CD4-positive, alpha-beta T cell treated with Interleukin-21 for 1 hour (primary cell): ENCODE measurements at regions not wholly inside any gene's neighbourhood (a gene's known extent, or its start where the extent isn't known, plus 50 kb on each side); places are given as distances from the start of the nearest gene placed in this dataset.

ENCODE experiments used
- DNase-seq: peaks from one replicate; pipeline ENCODE4 v3.0.0-alpha.2; 2020

DNA sequence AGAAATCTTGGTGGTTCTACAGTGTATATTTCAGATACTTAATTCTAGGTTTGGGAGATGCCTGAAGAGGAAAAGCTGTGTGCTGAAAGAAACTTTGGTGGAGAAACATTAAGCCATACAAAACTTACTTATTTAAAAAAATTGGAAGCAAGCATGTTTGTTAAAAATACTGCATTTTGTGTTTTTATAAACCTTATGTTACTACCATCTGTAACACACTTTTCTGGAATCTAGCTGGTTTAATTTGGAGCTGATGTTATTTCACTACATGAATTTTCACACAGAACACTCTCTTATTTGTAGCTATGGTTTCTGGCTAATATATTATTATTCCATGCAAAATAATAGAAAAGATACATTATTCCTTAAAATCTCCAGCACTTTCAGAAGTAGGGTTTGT is 710.7 kb downstream of the ADGRL2 start:
- no peak for DNase-seq

DNA sequence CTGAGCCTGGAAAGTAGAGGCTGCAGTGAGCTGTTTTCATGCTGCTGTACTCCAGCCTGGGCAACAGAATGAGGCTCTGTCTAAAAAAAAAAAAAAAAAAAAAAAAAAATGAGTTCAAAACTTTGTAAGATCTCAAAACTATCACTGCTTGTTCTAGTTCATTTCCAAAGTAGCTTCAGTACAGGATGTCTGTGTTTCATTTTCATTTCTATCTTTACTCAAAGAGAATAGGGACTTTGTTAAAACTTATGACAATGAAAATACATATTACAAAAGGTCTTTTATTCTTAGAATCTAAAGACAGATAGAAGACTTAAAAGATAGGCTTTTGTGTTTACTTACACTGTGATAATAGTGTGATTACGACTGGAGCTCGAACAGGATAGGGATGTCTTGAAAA is 709.7 kb downstream of the ADGRL2 start:
- no peak for DNase-seq

DNA sequence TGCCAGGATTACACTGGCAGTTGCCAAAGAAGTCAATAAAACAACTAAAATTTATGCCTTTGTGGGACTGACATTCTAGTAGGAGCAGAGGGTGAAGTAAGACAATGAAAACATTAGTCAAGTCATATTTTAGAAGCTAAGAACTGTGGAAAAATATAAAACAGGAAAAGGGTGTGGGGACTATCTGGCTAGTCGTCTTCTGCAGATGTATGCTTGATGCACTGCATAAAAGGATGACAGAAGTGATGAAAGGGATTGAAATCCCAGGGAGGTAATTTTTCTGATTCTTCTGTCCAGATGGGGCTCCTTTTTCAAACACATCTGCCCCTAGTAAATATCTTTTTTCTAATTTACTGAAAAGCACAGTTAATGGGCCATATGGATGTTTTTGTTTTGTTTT is 706.3 kb downstream of the ADGRL2 start:
- DNase-seq: no peak

DNA sequence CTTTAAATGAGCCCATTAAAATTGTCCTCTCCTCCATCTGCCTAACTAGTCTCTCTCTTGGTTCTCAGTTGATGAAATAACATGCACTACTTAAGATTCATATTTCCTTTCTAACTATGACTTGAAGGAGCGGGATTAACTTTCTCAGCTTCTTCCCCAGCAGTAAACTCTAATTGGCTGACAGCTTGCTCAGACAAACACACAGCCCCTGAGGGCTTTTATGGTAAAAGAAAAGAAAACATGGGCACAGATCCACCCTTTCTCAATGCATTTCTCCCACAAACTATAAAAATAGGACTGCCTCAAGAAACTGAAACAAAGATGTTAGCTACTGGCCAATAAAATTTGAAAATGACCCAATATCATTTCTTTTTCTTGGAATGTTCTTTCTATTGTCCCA is 703.1 kb downstream of the ADGRL2 start:
- DNase-seq: no peak

DNA sequence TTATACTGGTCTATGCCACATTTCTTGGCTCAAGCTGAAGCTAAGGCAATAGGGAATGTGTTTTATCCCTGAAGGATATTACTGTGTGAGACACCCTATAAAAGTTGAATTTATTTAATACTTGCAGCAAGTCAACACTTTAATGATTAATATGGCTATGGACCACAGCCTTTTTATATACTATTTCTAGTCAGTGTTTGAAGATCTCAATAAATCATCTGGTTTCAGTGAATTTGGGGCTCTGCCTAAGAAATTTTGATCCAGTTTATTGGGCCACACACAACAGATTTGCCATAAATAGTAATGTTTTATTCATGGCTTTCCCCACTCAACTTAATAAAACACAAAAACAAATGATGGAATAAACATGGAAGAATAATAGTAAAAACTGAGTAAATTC is 698.3 kb downstream of the ADGRL2 start:
- DNase-seq: no peak

DNA sequence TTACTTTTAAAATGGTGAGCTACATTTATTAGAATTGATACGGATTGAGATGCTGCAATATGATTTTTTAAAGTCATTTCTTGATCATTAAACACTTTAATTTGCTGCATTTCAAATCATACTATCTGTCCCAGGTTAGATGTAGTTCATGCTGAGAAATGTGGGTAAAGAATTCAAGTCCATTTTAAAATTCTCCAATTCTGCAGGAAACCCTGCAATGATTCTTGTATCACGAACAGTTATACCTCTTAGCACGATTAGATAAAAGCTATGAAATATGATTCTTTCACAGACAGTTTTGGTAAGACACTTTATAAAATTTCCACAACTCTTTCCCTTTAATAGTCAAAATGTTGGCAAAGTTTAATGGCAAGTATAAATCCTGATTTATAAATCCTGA is 693.4 kb downstream of the ADGRL2 start:
- DNase-seq: no peak

DNA sequence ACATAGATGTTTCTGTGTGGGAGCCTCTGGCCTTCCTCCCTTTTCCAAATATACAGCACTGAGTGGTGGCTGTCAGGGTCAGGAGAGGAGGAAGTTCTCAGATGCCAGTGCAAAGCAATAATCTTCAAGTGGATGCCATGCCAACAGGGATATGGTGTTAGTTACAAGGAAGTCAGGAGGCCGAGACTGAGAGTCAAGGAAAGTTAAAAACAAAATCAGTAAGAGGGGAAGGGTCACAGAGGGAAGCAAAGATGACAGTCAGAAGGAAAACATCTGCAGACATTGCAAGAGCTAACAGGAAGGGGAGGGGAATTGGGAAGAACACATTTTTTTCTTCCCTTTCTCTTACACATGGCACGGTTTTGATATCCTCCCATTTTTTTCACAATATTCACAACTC is 691.4 kb downstream of the ADGRL2 start:
- no peak for DNase-seq

DNA sequence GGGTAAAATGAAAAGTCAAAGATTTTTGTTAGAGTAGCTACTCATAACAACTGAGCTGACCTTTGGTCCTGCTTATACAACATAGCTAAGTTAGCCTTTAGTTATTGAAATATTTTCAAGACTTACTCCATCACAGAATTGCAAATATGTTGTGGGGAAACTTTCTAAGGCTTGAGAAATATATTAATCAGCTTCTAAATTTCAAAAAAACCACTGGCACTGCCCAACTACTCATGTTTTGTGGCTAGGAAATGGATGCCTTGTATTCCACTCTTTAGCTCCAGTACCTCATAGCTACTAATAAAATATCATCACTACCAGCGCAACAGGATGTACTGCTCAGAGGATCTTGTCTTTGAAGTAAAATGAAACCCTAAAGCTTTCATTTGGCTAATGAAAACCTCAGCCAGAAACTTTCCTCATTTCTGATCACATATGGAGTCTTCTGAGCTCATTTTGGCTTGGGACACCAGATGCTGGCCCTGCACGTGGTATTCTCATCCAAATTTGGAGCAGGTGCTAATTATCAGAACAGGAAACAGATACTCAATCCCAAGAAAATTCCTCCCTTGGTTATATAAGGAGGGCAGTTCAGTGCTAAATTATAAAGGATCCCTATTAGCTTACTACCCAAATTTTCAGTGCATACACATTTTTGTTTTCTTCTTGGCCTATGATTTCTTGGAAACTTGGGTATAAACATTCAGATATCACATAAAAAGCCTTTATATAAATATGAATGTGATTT is 690.7 kb downstream of the ADGRL2 start:
- DNase-seq: no peak

DNA sequence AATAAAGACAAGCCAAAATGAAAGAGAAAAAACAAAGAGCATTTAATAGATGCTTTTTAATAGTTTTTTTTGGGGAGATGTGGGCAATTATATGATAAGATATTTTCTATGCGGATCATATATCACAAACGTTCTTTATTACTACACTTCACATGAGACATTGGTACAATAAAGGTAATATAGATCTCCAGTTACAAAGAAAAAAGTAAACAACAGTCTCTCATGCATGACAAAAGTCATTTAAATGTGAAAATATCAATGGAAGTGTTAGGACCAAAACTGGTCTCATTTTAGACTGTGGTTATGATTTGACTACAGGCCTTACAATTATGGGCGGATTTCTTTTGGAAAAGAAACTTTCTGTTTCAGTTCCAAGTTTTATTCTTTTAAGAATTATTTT is 687.0 kb downstream of the ADGRL2 start:
- DNase-seq: no peak

DNA sequence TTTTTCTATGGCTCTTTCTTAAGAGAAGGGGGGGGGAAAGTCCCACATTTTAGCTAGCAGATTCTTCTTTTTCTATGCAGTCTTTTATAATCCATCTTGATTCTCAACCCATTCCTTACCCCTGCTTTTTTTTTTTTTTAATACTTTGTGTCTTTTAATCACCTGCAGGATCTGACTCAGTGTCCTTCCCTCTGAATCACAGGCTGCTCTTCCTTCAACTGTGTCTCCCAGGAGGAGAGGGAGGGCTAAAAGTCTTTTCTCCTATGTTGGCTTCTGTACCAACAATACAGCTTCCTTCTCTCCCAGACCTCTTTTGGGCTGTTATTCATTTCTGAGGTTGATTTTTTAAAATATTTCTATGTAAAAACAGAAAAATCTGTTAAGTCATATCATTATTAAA is 686.2 kb downstream of the ADGRL2 start:
- no peak for DNase-seq

DNA sequence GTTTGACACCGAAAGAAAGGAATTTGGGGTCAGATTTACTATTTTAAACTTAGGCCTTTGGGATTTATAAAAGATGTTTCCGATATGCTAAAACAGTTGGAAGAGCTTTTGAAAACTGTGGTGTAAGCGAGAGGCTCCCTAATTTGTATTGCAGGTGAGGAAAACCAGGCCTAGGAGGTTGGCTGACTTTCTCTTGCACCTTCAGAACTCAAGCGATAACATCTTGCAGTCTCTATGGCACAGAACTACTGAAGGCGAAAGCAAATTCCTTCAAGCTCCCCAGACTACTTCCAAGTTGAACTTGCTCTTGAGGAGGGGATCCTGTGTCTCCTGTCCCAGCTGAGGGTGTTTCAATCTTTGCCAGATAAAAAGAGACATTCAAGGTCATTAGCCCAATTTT is 685.7 kb downstream of the ADGRL2 start:
- no peak for DNase-seq

DNA sequence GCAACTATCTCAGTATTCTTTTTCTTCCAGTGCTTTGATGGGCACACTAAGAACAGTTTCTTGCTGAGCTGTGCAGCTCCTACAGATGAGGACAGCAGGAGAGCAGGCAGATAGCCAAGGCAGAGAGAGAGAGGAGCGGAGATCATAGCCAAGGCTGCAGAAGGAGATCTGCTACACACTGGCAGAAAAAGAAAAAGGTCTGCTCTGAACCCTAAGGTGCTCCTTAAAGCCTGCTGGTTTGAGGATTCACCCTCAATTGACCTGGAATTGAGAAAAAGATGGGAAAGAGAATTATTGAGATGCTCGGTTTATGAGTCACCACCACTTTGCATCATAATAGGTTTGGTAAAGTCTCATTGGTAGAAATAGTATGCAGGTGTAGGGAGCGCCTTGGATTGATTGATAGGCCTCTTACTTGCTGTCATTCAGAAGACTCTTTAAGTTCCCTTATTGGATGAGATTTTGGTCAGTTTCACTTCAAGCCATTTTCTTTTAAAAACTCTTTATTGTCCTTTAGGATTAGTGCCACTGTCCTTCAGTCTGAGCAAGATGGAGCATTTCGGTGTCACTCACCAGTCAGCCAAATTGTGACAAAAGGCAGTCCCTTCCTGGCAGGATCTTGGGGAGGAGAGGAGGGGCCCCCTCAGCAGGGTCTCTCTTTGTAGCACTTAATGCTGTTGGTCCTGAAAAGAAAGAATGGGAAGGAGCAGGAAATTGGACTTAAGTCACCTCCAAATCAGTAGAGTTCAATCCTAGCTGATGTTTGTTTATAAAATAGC is 685.0 kb downstream of the ADGRL2 start:
- no peak for DNase-seq

DNA sequence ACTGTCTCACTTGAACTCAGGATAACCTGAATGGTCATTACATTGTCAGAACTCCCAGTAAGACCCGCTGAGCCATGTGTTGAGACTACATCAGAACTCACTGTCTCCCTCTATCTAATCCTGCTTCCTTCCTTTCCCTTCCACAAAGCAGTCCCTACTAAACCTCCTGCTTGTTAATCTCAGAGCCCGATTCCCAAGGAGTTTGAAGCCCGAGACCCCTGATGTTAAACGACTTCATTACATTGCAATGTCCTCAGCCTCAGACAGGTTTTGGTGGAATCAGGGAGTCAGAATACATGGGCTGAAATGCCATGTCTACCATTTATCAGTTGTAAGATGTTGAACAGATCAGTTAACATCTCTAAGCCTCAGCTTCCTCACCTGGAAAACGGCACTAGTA is 682.4 kb downstream of the ADGRL2 start:
- DNase-seq: no peak

DNA sequence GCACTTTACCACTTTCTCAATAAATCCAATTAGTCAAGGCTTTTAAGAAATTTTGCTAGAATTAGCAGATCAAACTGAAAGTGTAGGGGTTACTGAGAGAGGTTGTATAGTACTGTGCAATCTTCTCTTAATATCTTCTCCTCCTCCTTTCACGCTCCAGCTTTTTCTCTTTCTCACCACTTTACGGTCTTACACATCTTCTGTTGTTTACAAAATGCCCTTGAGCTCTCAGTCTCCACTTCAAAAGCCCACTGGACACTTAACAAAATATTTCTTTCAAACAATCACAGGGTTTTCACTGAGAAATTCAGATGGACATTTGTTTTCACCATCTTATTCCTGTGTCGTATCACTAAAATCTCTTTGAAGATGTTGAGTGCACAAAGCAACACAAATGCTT is 678.2 kb downstream of the ADGRL2 start:
- no peak for DNase-seq

DNA sequence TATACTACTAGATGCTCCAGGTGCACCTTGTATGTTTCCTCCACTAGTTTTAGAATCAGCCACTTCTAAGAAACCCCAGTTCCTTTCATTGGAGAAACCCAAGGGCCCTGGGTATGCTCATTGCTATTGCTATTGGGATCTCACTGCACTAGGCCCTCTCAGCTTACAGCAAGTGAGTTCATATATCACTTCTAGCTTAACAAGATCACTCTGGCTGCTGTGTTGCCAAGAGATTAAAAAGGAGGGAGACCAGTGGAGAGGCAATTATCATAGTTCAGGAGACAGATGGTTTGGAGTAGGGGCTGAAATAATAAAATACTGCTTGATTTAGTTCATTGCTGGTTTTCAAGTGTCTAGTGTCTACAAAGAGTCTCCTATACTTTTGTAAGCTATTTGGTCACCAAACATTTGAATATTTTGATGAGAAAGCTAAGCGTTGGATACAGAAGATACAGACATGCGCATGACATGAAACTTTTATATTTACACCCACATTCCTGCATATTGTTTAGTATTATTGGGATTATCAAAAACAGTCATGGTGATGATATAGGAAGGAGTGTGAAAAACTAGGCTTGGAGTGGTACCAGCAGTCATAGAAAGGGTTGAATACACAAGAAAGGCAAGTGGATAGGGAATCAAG is 671.9 kb downstream of the ADGRL2 start:
- DNase-seq: no peak

DNA sequence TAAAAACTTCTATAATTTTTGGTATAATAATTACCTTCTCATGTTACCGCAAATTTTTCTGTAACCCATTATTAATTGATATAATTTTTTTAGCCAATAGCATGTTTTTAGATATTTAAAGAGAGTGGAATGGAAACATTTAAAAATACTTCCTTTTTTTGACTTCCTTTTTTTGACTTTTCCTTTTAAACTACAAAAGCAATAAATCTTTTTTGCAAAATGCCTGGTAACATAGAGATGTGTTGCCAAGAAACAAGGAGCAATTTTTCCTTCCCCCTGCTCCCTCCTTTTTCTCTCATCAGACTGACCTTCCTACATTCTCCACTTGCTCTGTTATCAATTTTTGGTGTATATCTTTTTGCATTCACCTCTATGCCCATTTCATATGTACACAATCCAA is 666.2 kb downstream of the ADGRL2 start:
- DNase-seq: no peak

DNA sequence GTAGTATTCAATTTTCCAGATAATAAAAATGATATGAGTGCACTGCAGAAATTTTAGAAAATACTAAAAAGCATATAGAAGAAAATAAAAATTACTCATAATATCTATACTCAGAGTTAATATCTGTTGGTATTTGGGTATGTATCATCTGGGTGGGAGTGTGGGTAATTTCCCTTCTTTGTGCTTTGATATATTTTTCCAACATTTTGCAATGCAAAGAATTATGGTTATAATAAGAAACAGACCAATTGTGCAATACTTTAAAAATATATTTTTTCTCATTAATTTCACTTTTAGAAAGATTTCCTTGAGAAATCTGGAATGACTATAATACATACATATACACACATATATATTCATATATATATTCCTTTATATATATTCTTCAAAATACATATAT is 665.7 kb downstream of the ADGRL2 start:
- DNase-seq: no peak

DNA sequence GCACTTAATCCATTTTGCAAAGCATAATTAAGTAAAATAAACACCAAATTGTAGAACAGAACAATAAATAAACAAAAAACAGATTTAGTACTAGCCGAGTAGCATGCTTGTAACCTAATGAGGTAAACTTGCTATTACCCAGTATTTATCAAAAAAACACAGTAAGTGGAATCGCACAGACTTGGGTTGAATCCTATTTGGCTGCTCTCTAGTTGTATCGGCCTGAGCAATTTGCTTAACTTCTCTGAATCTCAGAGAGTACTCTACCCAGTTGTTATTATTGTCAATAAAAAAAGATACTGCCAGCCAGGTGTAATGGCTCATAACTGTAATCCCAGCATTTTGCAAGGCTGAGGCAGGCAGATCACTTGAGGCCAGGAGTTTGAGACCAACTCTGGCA is 664.3 kb downstream of the ADGRL2 start:
- DNase-seq: no peak

DNA sequence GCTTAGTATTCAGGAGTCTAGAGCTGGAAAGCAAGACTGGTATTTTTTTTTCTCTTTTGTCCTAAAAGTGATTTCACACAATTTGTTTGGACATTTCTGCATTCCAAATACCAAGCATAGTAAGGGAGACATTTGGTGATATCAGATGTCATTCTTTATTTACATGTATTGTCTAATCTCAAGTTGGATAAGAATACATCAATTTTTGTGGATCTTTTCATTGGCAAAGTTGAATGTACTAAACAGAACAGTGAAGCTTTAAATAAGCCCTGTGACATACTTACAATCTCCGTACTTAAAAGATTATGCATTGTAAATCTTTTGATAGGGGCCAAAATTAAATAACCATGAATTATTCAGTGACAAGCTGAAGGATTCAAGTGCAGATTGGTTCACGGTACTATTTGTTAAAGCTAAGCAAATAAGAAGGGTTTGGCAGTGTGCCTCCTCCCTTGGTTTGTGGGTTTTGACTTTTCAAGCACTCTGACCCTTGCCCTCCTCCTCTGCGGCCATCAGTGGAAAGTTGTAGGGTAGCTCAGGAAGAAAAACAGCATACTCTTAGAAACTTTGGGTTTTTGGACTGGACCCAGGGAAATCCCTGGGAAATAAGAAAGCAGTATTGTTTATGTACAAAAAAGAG is 663.7 kb downstream of the ADGRL2 start:
- no peak for DNase-seq

DNA sequence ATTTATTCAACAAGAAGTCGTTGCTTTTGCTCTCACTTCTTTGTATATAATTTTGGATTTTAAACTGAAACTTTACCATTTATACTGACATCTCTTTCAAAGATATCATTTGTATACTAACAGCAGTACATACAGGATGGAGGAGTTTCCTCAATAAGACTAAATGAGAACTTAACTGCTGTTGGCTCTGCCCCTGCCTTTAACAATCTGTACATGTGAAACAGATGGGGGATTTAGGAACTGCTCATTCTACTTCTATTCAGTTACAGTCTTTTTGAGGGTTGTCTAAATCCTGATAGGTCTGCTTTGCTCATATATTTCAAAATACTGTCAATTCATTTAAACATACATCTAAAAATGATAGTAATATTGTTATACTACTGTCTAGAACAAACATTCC is 663.2 kb downstream of the ADGRL2 start:
- no peak for DNase-seq

DNA sequence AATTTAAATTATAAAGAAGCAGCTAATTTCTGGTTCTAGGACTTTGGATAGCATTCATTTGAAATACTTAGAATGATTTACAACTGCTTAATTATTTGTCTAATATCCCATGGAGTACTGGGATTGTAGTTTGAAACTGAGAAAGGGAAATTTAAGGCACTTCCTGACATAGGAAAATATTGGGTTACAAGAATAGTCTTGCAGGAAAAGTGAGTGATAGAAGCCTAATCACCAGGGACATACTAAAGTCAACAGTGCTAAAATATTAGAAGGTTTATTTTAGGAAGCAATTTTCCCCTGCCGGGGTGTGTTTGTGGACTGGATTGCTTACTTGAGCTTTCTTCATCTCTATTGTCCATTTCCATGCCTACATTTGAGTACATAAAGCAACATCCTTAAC is 661.6 kb downstream of the ADGRL2 start:
- no peak for DNase-seq

DNA sequence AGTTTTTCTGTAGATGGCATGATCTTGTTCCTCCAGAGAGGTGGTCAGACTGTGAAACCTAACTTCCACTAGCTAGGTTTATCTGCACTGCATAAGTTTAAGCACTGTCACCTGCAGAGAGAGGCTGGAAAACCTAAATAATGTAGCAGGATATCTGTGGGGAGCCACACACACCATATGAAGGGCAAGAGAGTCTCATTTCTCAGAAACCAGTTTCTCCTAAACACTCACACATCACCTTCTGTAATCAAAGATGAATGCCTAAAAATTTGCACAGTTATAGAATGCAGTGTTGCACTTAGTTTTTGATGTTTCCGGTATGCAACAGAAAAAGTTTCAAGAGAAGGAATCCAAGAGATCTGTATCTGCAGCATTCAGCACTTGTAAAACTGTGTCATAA is 654.6 kb downstream of the ADGRL2 start:
- DNase-seq: no peak

DNA sequence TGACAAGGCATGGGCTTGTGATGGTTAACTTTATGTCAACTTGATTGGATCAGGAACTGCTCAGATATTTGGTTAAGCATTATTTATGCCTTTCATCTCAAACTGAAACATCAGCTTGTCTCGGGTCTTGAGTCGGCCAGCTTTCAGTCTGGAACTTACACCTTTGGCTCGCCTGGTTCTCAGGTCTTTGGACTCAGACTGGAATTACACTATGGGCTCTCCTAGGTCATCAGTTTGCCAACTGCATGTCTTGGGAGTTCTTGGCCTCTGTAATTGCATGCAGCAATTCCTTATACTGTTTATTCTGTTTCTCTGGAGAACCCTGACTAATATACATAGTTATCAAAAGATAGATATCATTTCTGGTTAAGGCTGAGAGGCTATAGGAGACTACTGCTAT is 653.7 kb downstream of the ADGRL2 start:
- DNase-seq: no peak
